CD14-positive monocyte (primary cell): ENCODE measurements at regions not wholly inside any gene's neighbourhood (a gene's known extent, or its start where the extent isn't known, plus 50 kb on each side); places are given as distances from the start of the nearest gene placed in this dataset.

Source experiments
- DNase-seq, 3 donors: peaks; one replicate each; pipeline ENCODE4 v3.0.0-alpha.2; 2011 to 2022
- H2AFZ ChIP-seq: 2 replicates; pipeline ENCODE4 v1.6.0; 2012; ENCODE audit warnings: mild to moderate bottlenecking, low read depth, low read length, inconsistent platforms; ENCODE audit not compliant: insufficient read depth, poor library complexity, severe bottlenecking
- H3K27ac ChIP-seq, 2 donors: 1 replicate in 1 of 2; 2 replicates in 1 of 2; pipeline ENCODE4 v1.5.1; 2012 to 2013; ENCODE audit warnings: low read length in 2 of 2, control low read depth in 1 of 2, inconsistent platforms in 1 of 2, low read depth in 1 of 2, mild to moderate bottlenecking in 1 of 2
- H3K27me3 ChIP-seq, 2 donors: one replicate each; pipeline versions ENCODE4 v1.6.0 to v1.6.1; 2011 to 2013; ENCODE audit warnings: low read length in 2 of 2; ENCODE audit not compliant: control insufficient read depth in 2 of 2, insufficient read depth in 2 of 2
- H3K36me3 ChIP-seq, 2 donors: replicated peaks in 1 of 2; 1 replicate in 1 of 2; 2 replicates in 1 of 2; pipeline versions ENCODE4 v1.5.1 to v1.6.1; 2012 to 2013; ENCODE audit warnings: low read length in 2 of 2, control low read depth in 1 of 2, inconsistent platforms in 1 of 2, mild to moderate bottlenecking in 1 of 2; ENCODE audit not compliant: insufficient read depth in 2 of 2, control insufficient read depth in 1 of 2
- H3K4me1 ChIP-seq, 2 donors: 1 replicate in 1 of 2; 2 replicates in 1 of 2; pipeline versions ENCODE4 v1.5.1 to v1.6.1; 2012 to 2013; ENCODE audit warnings: low read length in 2 of 2, control low read depth in 1 of 2, inconsistent platforms in 1 of 2, mild to moderate bottlenecking in 1 of 2, moderate library complexity in 1 of 2; ENCODE audit not compliant: insufficient read depth in 2 of 2, control insufficient read depth in 1 of 2
- H3K4me2 ChIP-seq: replicated peaks from 2 replicates; pipeline ENCODE3; 2012; ENCODE audit warnings: low read length, moderate library complexity, mild to moderate bottlenecking; ENCODE audit not compliant: poor library complexity, severe bottlenecking; ENCODE audit errors: extremely low read depth
- H3K4me3 ChIP-seq, 3 experiments: fragments of 200-600 bp in 1 of 3; sonication (generic) in 1 of 3; replicated peaks in 1 of 3; 1 replicate in 2 of 3; 2 replicates in 1 of 3; pipeline ENCODE4 v1.5.1; 2011 to 2013; ENCODE audit warnings: low read length in 3 of 3, mild to moderate bottlenecking in 3 of 3, control low read depth in 2 of 3, low read depth in 2 of 3, inconsistent platforms in 1 of 3, moderate library complexity in 1 of 3
- H3K79me2 ChIP-seq: 2 replicates; pipeline ENCODE4 v1.6.0; 2012; ENCODE audit warnings: mild to moderate bottlenecking, control low read depth, inconsistent platforms, low read length, moderate library complexity; ENCODE audit not compliant: insufficient read depth
- H3K9ac ChIP-seq: 2 replicates; pipeline ENCODE4 v1.6.0; 2017; ENCODE audit warnings: low read length, mild to moderate bottlenecking; ENCODE audit not compliant: insufficient read depth, poor library complexity, severe bottlenecking
- H3K9me3 ChIP-seq, 2 donors: replicated peaks in 1 of 2; 1 replicate in 1 of 2; 2 replicates in 1 of 2; pipeline versions ENCODE4 v1.5.1 to v1.6.1; 2012 to 2013; ENCODE audit warnings: low read length in 2 of 2, control low read depth in 1 of 2; ENCODE audit not compliant: control insufficient read depth in 1 of 2, insufficient read depth in 1 of 2
- H4K20me1 ChIP-seq: 2 replicates; pipeline ENCODE4 v1.6.0; 2012; ENCODE audit warnings: mild to moderate bottlenecking, low read length, control low read depth, moderate library complexity; ENCODE audit not compliant: insufficient read depth
- H3K27ac Mint-ChIP-seq, 7 donors: one replicate each; pipeline ENCODE4 v1.8.0; 2020; ENCODE audit warnings: mild to moderate bottlenecking in 7 of 7, mixed read lengths in 7 of 7, moderate library complexity in 6 of 7, inconsistent platforms in 2 of 7
- H3K27me3 Mint-ChIP-seq, 3 donors: one replicate each; pipeline ENCODE4 v1.8.0; 2021 to 2022; ENCODE audit warnings: low read depth in 3 of 3, mild to moderate bottlenecking in 3 of 3, mixed read lengths in 3 of 3, moderate library complexity in 3 of 3, inconsistent platforms in 1 of 3
- H3K36me3 Mint-ChIP-seq, 2 donors: one replicate each; pipeline ENCODE4 v1.8.0; 2020; ENCODE audit warnings: mixed read lengths in 2 of 2, inconsistent platforms in 1 of 2, mild to moderate bottlenecking in 1 of 2
- H3K4me1 Mint-ChIP-seq: one replicate; pipeline ENCODE4 v1.8.0; 2020; ENCODE audit warnings: mild to moderate bottlenecking, mixed read lengths
- H3K4me3 Mint-ChIP-seq, 2 donors: one replicate each; pipeline ENCODE4 v1.8.0; 2020; ENCODE audit warnings: mild to moderate bottlenecking in 2 of 2, mixed read lengths in 2 of 2, moderate library complexity in 1 of 2
- H3K9me3 Mint-ChIP-seq, 7 donors: one replicate each; pipeline ENCODE4 v1.8.0; 2020 to 2022; ENCODE audit warnings: mixed read lengths in 7 of 7, mild to moderate bottlenecking in 6 of 7, moderate library complexity in 6 of 7, inconsistent platforms in 2 of 7
- WGBS: methylation state at CpG from one replicate; pipeline ENCODE4 v1.1.5; 2013; ENCODE audit warnings: missing lambda C conversion rate; ENCODE audit not compliant: insufficient coverage; 5-methylcytosine and 5-hydroxymethylcytosine counted together
- intact Hi-C, 2 donors: fragments of 100-400 bp; cut with micrococcal nuclease; formaldehyde crosslinking; loops; one replicate each; pipeline versions ENCODE4 v1.15.0 to v1.15.1; 2023
- TF ChIP-seq, protein P1 (sequence below): fragments of 200-600 bp; IDR thresholded peaks from one replicate; pipeline ENCODE4 v1.8.0; 2022; ENCODE audit warnings: antibody characterized with exemption, mild to moderate bottlenecking

DNA sequence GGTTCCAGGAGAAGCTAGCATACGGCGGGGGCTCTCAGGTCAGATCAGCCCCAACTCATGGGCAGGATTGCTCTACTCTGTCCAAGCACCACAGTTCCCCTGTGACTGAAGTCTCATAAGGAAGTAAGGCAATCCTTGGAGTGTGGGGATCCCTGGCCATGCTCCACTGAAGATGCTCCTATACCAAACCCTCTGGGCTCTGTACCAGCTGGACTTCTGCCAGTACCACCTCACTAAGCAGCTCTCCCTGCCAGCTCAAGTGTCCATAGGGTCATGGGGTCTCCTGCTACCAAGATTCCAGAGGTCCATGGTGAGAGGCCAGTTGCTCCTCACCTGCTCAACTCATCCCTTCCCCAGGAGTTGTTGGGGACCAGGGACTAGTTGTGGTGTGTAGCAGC lies 355.7 kb upstream of the STEAP1 start:
- intact Hi-C loops = no loop called here
- peaks cover 0 to 11% of the 10 kb centered on the region in 2 donors for H3K9me3 ChIP-seq
- WGBS = 92% methylated on average over 2 of the region's 2 CpGs
- no peak overlapping the region for H3K4me3 ChIP-seq
- H3K27me3 ChIP-seq = no peaks in the 10 kb centered on the region
- H3K4me1 Mint-ChIP-seq = no peaks in the 10 kb centered on the region
- H4K20me1 ChIP-seq = no peaks in the 10 kb centered on the region
- peaks cover 4 to 24% (median 9%) of the 10 kb centered on the region in 7 donors for H3K9me3 Mint-ChIP-seq
- H3K36me3 ChIP-seq = no peaks in the 10 kb centered on the region
- no peaks in the 10 kb centered on the region for H3K36me3 Mint-ChIP-seq
- TF ChIP-seq, protein P1, sequence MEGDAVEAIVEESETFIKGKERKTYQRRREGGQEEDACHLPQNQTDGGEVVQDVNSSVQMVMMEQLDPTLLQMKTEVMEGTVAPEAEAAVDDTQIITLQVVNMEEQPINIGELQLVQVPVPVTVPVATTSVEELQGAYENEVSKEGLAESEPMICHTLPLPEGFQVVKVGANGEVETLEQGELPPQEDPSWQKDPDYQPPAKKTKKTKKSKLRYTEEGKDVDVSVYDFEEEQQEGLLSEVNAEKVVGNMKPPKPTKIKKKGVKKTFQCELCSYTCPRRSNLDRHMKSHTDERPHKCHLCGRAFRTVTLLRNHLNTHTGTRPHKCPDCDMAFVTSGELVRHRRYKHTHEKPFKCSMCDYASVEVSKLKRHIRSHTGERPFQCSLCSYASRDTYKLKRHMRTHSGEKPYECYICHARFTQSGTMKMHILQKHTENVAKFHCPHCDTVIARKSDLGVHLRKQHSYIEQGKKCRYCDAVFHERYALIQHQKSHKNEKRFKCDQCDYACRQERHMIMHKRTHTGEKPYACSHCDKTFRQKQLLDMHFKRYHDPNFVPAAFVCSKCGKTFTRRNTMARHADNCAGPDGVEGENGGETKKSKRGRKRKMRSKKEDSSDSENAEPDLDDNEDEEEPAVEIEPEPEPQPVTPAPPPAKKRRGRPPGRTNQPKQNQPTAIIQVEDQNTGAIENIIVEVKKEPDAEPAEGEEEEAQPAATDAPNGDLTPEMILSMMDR = no peak
- no peak overlapping the region for H2AFZ ChIP-seq
- no peak overlapping the region for H3K27ac ChIP-seq
- H3K4me1 ChIP-seq = no peaks in the 10 kb centered on the region
- no peaks in the 10 kb centered on the region for H3K27me3 Mint-ChIP-seq
- H3K4me2 ChIP-seq = no peak overlapping the region
- no peak overlapping the region for H3K27ac Mint-ChIP-seq
- no peak for DNase-seq
- H3K9ac ChIP-seq = no peak overlapping the region
- no peaks in the 10 kb centered on the region for H3K79me2 ChIP-seq
- H3K4me3 Mint-ChIP-seq = no peak overlapping the region

DNA sequence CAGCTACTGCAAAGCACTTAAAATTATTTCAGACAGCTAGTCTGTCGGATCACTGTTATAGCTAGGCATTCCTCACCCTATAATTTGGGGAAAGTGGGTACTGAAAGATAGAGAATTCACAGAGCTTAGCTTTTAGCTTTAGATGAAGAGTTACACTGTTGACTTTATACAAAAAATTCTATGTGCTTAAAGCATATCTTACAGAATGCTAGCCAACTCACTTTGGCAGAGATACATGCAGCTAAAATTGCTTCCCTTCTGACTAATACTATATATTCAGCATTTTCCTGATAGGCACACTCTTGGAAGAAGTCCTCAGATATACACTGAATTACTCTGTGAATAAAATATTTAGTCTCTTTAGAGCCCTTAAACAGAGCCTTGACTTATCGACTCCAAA lies 353.5 kb upstream of the STEAP1 start:
- Mint-ChIP-seq H3K4me1 (no peaks in the 10 kb centered on the region), H3K36me3 (no peaks in the 10 kb centered on the region), H3K4me3 (no peak overlapping the region), H3K27ac (no peak overlapping the region), H3K9me3 (peaks cover 2 to 22% (median 9%) of the 10 kb centered on the region in 7 donors), H3K27me3 (no peaks in the 10 kb centered on the region)
- DNase-seq = no peak
- no peaks in the 10 kb centered on the region for H3K79me2 ChIP-seq
- no peak overlapping the region for H2AFZ ChIP-seq
- intact Hi-C loops = no loop called here
- H3K36me3 ChIP-seq = no peaks in the 10 kb centered on the region
- WGBS = no CpG with 5 or more reads among the region's 2 CpGs
- H3K4me3 ChIP-seq = no peak overlapping the region
- TF ChIP-seq, protein P1 = no peak
- H4K20me1 ChIP-seq = no peaks in the 10 kb centered on the region
- H3K27me3 ChIP-seq = no peaks in the 10 kb centered on the region
- H3K9me3 ChIP-seq = peaks cover 0 to 11% of the 10 kb centered on the region in 2 donors
- no peak overlapping the region for H3K4me2 ChIP-seq
- no peaks in the 10 kb centered on the region for H3K4me1 ChIP-seq
- H3K9ac ChIP-seq = no peak overlapping the region
- no peak overlapping the region for H3K27ac ChIP-seq
